Peyer's patch (tissue), 4 donors: ENCODE measurements at regions not wholly inside any gene's neighbourhood (a gene's known extent, or its start where the extent isn't known, plus 50 kb on each side); places are given as distances from the start of the nearest gene placed in this dataset.

ENCODE experiments used
- CTCF ChIP-seq, 6 experiments: fragments of 450-650 bp in 4 of 6; fragments of 200-600 bp in 2 of 6; sonication (generic) in 1 of 6; IDR thresholded peaks; one replicate each; pipeline ENCODE4 v1.5.1; 2017 to 2019; ENCODE audit warnings: antibody characterized with exemption in 6 of 6, mild to moderate bottlenecking in 3 of 6, moderate library complexity in 1 of 6
- POLR2A ChIP-seq, 2 donors: fragments of 450-650 bp; IDR thresholded peaks; one replicate each; pipeline ENCODE4 v1.5.1; 2017; ENCODE audit warnings: antibody characterized with exemption in 2 of 2, mild to moderate bottlenecking in 2 of 2, moderate library complexity in 2 of 2

DNA sequence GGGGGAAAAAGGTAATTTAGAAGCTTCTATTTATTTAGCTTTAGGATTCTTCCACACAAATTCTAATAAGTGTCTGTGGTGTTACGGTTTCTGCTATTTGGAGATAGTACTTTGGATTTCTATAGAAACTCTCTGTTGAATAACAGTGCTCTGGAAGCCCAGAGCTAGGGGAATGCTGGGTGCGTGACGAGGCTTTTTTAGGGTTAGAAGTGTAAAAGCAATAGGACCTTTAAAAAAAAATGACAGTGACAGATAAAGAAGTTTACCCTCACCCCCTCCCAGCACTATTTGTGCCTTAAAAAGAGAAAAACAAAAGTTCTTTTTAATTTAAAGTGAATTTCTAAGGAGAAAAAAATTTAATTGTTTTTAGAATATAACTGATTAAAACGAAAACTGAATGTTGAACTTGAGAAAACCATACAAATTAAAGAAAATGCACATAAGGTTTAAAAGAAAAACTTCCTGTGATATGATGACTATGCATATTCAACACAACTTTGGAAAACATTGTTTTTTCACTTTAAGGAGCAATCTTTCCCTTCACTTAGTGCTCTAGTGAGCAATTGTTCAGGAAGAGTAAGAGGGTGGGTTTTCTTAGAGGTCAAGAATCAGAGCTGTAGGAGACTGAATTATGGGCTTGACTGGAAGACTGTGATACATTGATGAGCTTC lies 89.6 kb upstream of the RIPOR2 start:
- TF ChIP-seq POLR2A (IDR thresholded peaks at IDR 0.05) = no peak
- no peak for TF ChIP-seq CTCF (IDR thresholded peaks at IDR 0.05)
